ENCODE measurements at regions not wholly inside any gene's neighbourhood (a gene's known extent, or its start where the extent isn't known, plus 50 kb on each side); places are given as distances from the start of the nearest gene placed in this dataset.

GRCh38 chr21:25361765-25362164, 245.5 kb downstream of the MRPL39 start:
- H2BK20ac ChIP-seq (ENCODE audit: low read length), result no peak overlapping the region
- H2BK15ac ChIP-seq (ENCODE audit: low read length), result no peak overlapping the region
- H3K4ac ChIP-seq (replicated peaks; ENCODE audit: insufficient read length, low read depth, low read length), result no peak overlapping the region
- no peaks in the 10 kb centered on the region for H3K9me3 ChIP-seq (ENCODE audit: insufficient read depth in 2 of 2, low read depth in 1 of 2, low read length in 1 of 2)
- no peak overlapping the region for H3K4me2 ChIP-seq (ENCODE audit: insufficient read depth in 1 of 2, low read depth in 2 of 2, low read length in 2 of 2)
- H3K4me1 ChIP-seq (replicated peaks in 1 of 4; ENCODE audit: control insufficient read depth in 3 of 4, insufficient read depth in 4 of 4, low read length in 3 of 4), result no peaks in the 10 kb centered on the region
- no peak overlapping the region; the same call in 1 of the 2 replicates for H4K8ac ChIP-seq (ENCODE audit: extremely low read depth, insufficient read depth, low read length)
- H4K20me1 ChIP-seq (replicated peaks in 1 of 2; ENCODE audit: control insufficient read depth in 1 of 2, insufficient read depth in 2 of 2, low read length in 2 of 2), result no peaks in the 10 kb centered on the region
- TF ChIP-seq RXRA (IDR thresholded peaks at IDR 0.05; ENCODE audit: insufficient read depth, low read depth, low read length) (no peak), BACH1 (IDR thresholded peaks at IDR 0.05; ENCODE audit: low read length) (no peak), POLR2AphosphoS5 (IDR thresholded peaks at IDR 0.05; ENCODE audit: low read depth, low read length) (no peak), SP2 (IDR thresholded peaks at IDR 0.05; ENCODE audit: low read length) (no peak), JUN (IDR thresholded peaks at IDR 0.05; ENCODE audit: low read depth, low read length) (no peak), JUND (IDR thresholded peaks at IDR 0.05; ENCODE audit: low read length) (no peak), SAP30 (IDR thresholded peaks at IDR 0.05; ENCODE audit: insufficient read depth, insufficient replicate concordance, low read length) (no peak), SIX5 (IDR thresholded peaks at IDR 0.05; ENCODE audit: low read depth, low read length) (no peak)
- WGBS, 2 experiments (ENCODE audit: extremely low coverage in 1 of 2, insufficient coverage in 1 of 2, insufficient read length in 1 of 2, insufficient replicate concordance in 2 of 2, low coverage in 1 of 2, low lambda C conversion rate in 2 of 2, missing lambda C conversion rate in 1 of 2), result 95% methylated on average over 28 of the region's 28 CpGs; no CpG with 5 or more reads in 1 of the 2 experiments
- no peak overlapping the region for H3K9ac ChIP-seq (replicated peaks in 1 of 4; ENCODE audit: extremely low read depth in 1 of 4, low read depth in 3 of 4, low read length in 3 of 4)
- no peak overlapping the region for H2BK12ac ChIP-seq (ENCODE audit: low read depth, low read length)
- CTCF ChIA-PET (ENCODE audit: partially characterized antibody), result interaction anchor here (0.6 to 3.3 kb wide), 5 partner anchors 8 to 1457 kb away, joined by 4 to 32 read pairs (median 14); no protein-coding TSS in a partner anchor
- H3K4me3 ChIP-seq (ENCODE audit: extremely low read depth in 1 of 4, insufficient read depth in 2 of 4, low read depth in 3 of 4, low read length in 4 of 4), result no peak overlapping the region
- H3K27ac ChIP-seq (ENCODE audit: low read depth, low read length), result no peak overlapping the region
- DNase-seq (ENCODE audit: low read depth in 1 of 2, low spot score in 2 of 2) (no peak), FAIRE-seq (no peak)
- H2BK5ac ChIP-seq (ENCODE audit: low read depth, low read length), result no peak overlapping the region
- H3K56ac ChIP-seq (replicated peaks; ENCODE audit: insufficient read length, low read depth, low read length), result no peak overlapping the region
- no peak overlapping the region for H3K23ac ChIP-seq (ENCODE audit: insufficient read length)
- no peaks in the 10 kb centered on the region for H3K79me2 ChIP-seq (ENCODE audit: control insufficient read depth in 1 of 2, insufficient read depth in 2 of 2, low read length in 2 of 2)
- H4K91ac ChIP-seq (replicated peaks; ENCODE audit: insufficient read length, low read length), result no peak overlapping the region
- H2AFZ ChIP-seq (ENCODE audit: low read length), result no peak overlapping the region
- no peak overlapping the region for H3K14ac ChIP-seq (ENCODE audit: insufficient read length)
- no peaks in the 10 kb centered on the region for H3K79me1 ChIP-seq (ENCODE audit: low read depth, low read length)
- H3K23me2 ChIP-seq (ENCODE audit: low read depth, low read length), result no peaks in the 10 kb centered on the region
- POLR2A ChIA-PET (ENCODE audit: partially characterized antibody), result no interaction called here
- H3K27me3 ChIP-seq (replicated peaks in 1 of 4; ENCODE audit: control insufficient read depth in 3 of 4, extremely low read depth in 1 of 4, insufficient read depth in 3 of 4, low read length in 3 of 4), result no peaks in the 10 kb centered on the region
- H3K18ac ChIP-seq (ENCODE audit: extremely low read depth, low read length), result no peak overlapping the region
- H3K36me3 ChIP-seq (ENCODE audit: control insufficient read depth in 2 of 4, insufficient read depth in 4 of 4, low read length in 3 of 4), result no peaks in the 10 kb centered on the region
- no peak overlapping the region for H4K5ac ChIP-seq (ENCODE audit: insufficient read length, low read depth, low read length)
- no peak overlapping the region for H2AK5ac ChIP-seq (ENCODE audit: low read depth, low read length)
- H2BK120ac ChIP-seq (replicated peaks; ENCODE audit: low read depth, low read length), result no peak overlapping the region
